Stimulated activated CD8-positive, alpha-beta memory T cell treated with anti-CD3 and anti-CD28 coated beads, Interleukin-7, amount 100 ng/mL, for 24 hours (primary cell): ENCODE measurements at regions not wholly inside any gene's neighbourhood (a gene's known extent, or its start where the extent isn't known, plus 50 kb on each side); places are given as distances from the start of the nearest gene placed in this dataset.
"Not testable (repeated sequence)": the region's sequence is repeated elsewhere in the genome, so short reads cannot be mapped to it uniquely, and the experiment has no call there.

Experiments
- DNase-seq: peaks from one replicate; pipeline ENCODE4 v3.0.0-alpha.2; 2020; ENCODE audit warnings: low read depth

DNA sequence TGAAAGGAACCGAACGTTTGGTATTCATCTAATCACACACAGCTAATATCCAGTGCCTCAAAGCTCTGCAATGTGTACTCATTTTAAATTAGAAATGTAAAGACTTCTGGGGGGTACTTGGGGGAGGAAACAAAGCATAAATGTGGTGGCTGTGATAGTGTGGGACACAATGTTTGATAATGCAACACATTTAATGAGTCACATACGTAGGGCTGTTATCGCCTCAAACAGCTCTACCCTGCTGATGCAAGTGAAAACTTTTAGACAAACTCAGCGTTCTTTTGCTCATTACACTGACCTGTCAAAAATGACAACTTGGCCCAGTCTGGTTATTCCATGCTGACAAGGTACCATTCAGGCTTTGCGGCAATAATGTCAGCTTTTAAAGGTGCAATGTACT, 1227.1 kb upstream of the CELF4 start:
- no peak for DNase-seq

DNA sequence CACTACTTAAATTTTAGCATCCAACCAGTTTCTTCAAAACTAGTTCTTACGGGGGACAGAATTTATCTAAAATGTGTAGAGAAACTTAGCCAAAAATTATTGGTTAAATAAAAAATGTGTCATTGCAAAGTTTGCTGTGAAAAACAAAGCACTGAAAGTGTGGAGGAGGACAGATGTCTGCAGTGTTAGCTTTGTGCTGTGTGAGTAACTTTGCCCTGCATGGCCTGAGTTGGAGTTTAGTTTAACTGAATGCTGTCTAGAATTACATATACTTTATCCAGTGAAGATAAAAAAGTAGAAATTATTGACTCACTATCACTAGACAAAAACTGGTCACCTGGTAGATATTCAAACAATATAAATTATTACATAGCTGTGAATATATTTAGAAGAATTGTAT, 1225.2 kb upstream of the CELF4 start:
- DNase-seq = no peak

DNA sequence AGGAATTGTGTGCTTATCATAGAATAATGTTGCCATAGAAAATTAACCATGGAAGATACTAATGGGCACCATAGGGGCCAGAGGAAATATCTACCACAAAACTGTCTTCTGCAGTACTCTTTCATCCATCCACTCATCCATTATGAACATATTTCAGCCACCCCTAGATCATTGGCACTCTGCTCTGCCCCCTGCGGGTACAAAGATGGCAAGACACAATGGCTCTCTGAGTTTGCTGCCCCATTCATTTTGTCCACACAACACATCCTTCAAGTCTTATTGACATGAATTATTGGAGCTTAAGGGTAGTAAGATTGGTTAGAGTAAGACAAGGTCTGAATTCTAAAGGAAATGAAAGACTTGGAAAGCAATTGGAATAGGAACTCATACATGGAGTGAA, 1224.7 kb upstream of the CELF4 start:
- DNase-seq = no peak

GRCh38 chr18:38789141-38789540, 1223.5 kb upstream of the CELF4 start:
- DNase-seq = no peak

GRCh38 chr18:38786906-38787305, 1221.3 kb upstream of the CELF4 start:
- DNase-seq = no peak

DNA sequence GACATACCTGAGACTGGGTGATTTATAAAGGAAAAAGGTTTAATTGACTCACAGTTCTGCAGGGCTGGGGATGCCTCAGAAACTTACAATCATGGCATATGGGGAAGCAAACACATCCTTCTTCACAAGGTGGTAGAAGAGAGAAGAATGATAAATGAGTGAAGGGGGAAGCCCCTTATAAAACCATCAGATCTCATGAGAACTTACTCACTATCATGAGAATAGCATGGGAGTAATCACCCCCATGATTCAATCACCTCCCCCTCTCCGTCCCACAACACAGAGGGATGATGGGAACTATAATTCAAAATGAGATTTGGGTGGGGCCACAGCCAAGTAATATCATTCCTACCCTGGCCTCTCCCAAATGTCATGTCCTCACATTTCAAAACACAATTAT, 1206.0 kb upstream of the CELF4 start:
- DNase-seq = not testable (repeated sequence)

DNA sequence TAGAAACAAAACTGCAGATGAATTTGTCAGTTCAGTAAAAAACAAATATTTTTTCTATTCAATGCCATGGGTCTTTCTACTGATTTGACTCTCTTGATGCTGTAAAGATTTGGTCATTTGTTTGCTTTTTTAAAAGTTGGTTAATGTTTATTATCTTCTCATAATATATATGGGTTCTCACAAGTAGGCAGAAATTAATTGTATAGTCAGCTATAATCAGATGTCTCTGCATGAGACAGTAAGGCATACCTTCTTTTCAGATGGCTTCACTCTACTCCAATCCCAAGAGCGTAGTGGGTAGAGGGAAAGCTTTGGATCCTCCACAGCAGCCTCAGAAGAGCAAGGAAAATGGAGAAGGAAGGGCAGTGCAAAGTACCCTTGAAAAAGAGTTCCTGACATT, 1202.9 kb upstream of the CELF4 start:
- DNase-seq = no peak

GRCh38 chr18:38759457-38759856, 1193.9 kb upstream of the CELF4 start:
- no peak for DNase-seq

- no peak for DNase-seq
Observed at GRCh38 chr18:38756436-38756835, 1190.8 kb upstream of the CELF4 start.

GRCh38 chr18:38752430-38752829, 1186.8 kb upstream of the CELF4 start:
- no peak for DNase-seq

- DNase-seq = no peak
Observed at GRCh38 chr18:38751898-38752297, 1186.3 kb upstream of the CELF4 start.

DNA sequence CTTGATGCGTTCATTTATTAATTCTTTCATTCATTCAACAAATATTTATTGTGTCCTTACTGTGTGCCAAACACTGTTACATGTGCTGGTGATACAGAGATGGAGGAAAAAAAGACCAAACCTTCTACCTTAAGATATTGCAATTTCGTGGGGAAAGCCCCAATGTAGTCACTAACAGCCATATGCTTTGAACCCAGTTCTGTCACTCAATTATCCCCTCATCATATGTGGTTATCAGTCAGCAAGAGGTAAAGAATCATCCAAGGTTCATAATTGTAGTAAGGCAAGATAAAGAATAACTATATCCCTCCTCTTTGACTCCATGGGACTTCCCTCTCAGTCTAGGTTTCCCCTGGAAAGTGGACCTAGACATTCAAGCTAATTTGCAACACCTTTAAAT, 1185.6 kb upstream of the CELF4 start:
- no peak for DNase-seq

- no peak for DNase-seq
Observed at GRCh38 chr18:38750751-38751150, 1185.2 kb upstream of the CELF4 start.

DNA sequence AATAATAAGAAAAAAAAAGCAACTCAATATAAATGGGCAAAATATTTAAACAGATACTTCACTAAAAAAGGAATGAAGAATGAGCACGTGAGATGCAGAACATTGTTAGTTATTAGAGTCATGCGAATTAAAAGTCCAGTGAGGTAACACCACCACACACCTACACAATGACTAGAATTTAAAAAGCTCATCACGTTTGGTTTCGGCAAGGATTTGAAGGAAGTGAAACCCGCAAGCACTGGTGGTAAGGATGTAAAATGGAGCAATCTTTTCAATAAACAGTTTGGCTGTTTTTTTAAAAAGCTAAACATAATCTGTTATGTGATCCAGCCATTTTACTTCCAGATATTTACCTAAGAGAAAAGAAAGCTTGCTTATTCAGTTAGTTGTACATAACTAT, 1181.6 kb upstream of the CELF4 start:
- no peak for DNase-seq

GRCh38 chr18:38720181-38720580, 1154.6 kb upstream of the CELF4 start:
- not testable (repeated sequence) for DNase-seq

DNA sequence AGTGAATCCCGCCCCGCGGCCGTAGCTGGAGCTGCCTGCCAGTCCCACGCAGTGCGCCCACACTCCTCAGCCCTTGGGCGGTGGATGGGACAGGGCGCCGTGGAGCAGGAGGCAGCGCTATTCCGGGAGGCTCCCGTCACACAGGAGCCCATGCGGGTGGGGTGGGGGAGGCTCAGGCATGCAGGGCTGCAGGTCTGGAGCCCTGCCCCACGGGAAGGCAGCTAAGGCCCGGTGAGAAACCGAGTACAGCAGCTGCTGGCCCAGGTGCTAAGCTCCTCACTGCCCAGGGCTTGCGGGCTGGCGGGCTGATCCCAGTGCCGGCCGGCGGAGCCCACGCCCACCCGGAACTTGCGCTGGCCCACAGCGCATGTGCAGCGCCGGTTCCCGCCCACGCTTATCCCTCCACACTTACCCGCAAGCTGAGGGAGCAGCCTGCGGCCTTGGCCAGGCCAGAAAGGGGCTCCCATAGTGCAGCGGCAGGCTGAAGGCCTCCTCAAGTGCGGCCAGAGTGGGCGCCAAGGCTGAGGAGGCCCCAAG, 1152.8 kb upstream of the CELF4 start:
- DNase-seq = no peak

- DNase-seq = no peak
Observed at GRCh38 chr18:38709122-38709521, 1143.5 kb upstream of the CELF4 start.

DNA sequence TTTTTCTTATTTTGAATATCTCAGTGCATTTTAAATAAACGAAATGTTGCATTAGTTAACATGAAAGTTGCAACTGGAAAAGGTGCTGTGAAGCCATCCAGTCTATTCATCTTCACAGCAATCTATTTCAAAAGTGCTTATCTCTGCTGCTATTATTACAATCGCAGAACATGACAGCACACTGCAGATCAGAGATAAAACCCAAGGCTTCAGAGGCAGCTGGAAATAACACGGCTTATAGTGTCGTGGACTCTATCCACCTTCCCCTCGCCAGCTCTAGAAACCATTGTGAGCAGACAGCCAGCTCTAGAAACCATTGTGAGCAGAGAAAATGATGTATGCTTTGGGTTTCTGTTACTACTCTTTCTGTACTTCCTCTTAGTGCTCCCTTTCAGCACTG, 1140.8 kb upstream of the CELF4 start:
- DNase-seq = no peak

DNA sequence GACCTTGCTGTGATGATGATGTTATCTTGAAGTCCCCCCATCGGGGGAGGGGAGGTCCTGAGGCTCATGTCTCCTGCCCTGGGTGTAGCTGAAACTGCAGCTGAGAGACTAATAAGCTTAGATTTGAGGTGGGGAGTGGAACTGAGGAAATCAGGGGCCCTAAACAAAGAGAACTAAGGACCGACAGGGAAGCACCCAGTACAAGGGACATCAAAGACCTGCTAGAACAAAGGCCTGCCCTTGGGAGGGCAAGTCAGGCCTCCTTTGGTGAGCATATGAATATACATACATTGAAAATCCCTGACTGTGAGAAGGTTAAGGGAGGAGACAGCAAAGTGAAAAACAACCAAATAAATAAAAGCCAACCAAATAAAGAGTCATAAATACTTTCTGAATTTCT, 1132.5 kb upstream of the CELF4 start:
- no peak for DNase-seq

- no peak for DNase-seq
Observed at GRCh38 chr18:38695559-38696280, 1130.1 kb upstream of the CELF4 start.

DNA sequence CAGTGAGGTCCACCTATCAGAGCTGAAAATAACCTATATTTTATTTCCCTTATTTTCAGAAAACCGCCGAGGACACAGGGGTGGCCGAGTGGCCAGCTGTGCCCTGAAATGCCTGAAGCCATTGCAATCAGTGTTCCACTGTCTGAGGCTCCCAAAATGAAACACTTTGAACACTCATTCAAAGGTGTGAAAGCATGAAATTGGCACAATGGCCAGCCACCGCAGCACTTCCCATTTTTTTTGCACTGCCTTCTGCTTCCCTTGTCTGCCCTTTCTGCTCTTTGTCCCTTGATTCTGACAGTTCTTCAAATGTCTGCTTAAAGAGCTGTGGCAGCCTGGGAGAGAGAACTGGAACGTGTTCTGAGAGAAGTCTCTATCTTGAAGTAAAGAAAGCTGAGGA, 1127.5 kb upstream of the CELF4 start:
- DNase-seq = no peak

GRCh38 chr18:38690626-38691025, 1125.0 kb upstream of the CELF4 start:
- DNase-seq = no peak

- no peak for DNase-seq
Observed at GRCh38 chr18:38688416-38688815, 1122.8 kb upstream of the CELF4 start.

DNA sequence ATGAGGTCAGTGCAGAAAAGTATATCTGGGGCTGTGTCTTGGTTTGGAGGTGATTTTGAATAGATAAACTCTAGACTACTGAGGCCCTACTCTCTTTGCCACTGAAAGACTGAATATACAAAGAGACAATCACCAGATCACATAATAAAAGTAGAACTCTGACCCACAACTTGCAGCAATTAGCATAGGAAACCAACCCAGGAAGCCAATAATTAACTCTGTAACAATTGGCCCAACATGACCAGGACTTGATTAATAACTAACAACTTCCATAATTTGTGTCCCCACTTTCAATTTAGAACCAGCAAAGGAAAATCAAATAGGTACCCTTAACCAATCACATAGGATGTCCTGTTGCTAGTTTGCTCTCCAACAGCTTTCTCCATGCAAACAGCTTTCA, 1104.9 kb upstream of the CELF4 start:
- no peak for DNase-seq
